EL (cell line): ENCODE measurements at regions not wholly inside any gene's neighbourhood (a gene's known extent, or its start where the extent isn't known, plus 50 kb on each side); places are given as distances from the start of the nearest gene placed in this dataset.

Experiments
- DNase-seq: peaks from one replicate; pipeline ENCODE4 v3.0.0-alpha.2; 2016

DNA sequence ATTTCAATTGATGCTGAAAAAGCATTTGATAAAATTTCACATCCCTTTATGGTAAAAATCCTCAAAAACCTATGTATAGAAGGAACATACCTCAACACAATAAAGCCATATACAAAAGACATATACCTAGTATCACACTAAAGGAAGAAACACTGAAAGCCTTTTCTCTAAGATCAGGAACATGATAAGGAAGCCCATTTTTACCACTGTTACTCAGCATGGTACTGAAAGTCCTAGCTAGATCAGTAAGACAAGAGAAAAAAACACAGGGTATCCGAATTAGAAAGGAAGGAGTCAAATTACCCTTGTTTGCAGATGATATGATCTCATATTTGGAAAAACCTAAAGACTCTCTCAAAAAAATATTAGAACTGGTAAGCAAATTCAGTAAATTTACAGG lies 350.2 kb upstream of the PDE4D start:
- DNase-seq = no peak

DNA sequence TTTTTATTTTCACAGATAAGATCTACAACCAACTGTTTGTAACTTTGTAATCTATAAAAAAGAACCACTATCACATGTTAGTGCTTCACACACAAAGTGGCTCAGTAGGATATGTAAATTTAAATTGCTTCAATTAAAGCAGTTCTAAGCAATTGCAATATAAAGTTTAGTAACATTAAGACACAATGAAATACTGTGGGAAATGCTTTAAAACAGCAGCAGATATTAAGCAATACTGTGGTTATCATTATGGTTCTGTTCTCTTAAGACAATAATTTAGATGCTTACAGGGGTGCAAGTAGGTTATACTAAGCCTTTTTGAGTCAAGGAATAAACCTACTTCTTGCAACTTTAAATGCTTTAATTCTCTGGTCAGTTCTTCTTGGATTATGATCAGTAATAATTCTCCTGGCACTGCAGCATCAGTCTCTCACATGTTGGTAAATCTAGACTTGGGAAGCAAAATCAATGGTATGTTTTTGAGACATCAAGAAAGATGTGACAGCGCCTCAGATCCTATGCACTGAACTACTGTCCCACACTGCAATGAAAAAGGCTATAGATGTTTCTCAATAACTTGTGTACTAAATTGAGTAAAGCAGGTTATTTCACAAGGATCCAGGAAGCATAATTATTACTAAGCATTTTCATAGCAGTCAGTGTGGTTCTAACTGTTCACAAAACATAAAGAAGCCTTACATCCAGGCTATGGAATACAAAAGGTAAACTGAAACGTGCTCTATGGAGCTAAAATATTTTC lies 338.7 kb upstream of the PDE4D start:
- no peak for DNase-seq

DNA sequence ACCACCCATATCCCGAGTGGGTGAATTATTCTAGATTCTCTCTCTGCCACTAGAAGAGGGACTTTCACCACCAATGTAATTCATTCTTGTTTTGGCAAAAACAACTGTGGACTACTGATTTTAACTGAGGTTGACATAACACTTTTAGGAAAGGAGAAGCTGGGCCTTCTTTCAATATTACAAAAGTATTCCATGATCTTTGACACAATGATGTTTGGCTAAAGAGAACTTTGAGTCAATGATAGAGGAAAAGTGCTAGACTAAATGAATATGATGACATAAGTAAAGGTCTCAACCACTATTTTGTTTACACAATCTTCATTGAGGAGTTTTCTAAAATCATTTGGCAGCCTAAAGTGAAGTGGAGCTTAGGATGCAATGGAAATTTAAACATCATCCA lies 336.9 kb upstream of the PDE4D start:
- DNase-seq = no peak

DNA sequence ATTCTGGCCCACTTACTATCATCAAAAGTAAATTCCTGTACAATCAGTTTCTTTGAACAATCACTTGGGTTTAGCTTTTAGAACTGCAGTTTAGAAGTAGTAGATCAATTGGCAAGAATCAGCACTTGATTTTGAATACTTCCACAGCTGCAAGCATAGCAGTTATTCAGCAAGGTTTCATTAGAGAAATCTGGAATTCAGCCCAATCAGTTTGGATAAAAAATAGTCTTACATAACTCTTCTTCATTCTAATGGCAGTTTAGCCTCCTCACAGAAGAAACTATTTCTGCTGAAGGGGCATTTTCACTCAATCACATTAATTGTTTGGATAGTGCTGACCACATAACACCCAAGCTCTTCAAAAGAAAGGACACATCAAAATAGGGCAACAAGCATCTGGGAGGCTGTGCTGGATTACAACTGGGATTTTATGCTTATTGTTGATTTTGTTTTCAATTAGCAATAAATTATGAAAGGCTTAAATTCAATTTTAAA lies 336.2 kb upstream of the PDE4D start:
- DNase-seq = no peak

DNA sequence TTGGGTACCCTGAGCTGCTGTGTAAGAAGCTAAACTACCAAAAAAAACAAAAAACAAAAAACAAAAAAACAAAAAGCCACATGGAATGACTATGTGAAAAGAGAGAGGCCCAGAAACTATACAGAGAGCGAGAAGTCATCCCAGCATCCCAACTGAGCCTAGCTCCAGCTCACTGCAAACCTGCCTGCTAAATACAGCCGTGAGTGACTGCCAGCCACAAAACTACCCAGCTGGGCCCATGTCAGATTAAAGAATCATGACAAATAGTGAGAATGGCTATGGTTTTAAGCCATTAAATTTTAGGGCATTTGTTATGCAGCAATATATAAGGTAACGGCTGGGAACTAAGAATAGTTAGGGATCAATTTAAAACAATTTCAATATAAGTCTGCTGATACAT lies 335.1 kb upstream of the PDE4D start:
- no peak for DNase-seq

DNA sequence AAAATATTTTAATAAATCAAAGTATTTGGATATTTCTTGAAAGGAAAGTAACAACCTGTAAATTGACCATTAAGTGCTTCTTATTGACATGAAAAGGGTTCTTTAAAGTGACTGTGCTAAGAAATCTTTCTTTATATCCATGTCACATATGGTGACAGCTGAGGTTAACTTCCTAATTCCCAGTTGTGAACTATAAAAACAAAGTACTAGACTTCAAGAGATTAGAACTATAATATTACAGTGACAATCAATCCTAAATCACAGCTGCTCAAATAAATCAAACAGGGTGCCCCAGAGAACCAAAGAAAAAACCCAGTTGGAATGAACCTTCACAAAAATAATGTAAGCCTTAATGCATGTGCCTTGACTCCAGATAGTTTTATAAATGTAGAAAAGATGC lies 332.6 kb upstream of the PDE4D start:
- no peak for DNase-seq

DNA sequence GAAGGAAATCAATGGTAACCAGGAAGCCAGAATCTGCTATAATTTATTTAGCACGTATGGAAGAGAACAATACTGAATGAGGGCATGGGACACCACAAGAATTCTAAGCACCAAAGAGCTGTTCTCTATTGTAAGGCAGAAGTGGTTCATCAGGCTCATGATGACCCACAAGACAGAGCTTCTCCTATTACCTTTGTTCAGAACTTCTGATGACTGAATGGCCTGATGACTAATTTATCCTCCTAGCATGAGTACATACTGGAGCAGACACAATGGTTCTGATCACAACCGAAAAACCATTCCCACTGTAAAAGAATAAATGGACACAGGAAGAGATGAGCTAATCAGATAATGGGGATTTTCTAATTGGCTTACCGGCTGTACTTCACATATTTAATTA lies 329.8 kb upstream of the PDE4D start:
- peak; percentile 10 for DNase-seq

DNA sequence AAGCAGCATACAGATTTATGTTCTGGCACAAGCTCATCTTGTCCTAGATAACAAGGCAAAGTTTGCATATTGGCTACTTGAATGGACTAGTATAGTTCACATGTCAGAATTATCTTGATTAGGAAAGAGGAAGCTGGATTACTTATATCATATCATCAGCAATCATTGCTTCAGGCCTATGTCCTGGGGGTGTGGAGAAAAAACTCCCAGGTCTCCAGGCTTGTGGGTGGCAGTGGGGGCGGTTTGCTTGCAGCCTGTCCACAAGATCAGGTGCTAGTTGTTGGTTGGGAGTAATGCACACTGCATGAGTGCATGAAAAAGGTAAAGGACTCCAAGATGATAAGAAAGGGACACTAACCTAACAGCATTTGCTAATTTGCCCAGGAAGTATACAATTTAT lies 326.4 kb upstream of the PDE4D start:
- no peak for DNase-seq

DNA sequence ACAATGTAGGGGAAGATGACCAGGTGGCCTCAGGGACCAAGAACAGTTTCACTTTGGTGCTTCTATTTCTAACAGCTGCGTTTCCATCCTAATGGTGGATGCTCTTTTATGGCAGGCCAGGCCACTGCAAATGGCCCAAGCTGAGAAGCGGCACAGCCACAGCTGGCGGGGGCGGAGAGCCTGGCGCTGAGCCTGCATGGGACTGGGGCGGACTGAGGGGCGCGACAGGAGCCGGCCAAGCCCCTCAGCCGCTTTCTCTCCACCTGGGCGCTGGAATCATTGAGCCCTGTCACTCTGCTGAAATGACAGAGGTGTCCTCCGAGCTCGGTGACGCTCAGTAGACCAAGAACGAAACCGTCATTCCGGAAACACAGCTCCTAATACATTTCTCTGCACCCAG lies 317.3 kb upstream of the PDE4D start:
- peak; percentile 17 for DNase-seq

DNA sequence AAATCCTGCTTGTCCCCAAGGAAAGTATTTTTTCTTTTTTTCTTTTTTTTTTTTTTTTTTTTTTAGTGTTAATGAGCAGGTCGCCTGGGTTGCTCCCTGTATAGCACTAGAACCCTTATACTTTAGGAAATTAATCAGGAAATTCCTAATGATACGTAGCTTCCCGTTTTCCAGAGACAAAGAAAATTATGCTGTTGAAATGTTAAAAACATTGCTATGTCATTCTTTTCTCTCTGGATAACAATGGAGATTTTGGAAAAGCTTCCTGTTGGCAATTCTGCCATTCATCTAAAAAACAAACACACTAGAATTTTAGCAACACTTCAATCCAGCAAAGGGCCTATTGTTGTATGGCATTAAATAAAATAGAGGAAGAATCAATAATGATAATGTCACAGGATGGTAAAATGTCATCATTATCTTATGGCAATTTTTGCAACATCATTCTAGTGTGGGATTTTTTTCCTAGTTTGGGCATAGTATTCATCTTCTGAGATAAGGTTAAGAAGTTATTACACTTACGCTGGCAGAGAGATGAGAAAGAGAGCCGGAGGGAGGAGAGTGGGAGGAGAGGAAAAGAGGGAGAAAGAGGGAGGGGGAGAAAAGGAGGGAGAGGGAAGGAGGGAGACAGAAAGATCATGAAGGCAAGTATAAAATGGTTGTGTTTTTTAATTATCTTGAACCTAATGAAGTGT lies 315.8 kb upstream of the PDE4D start:
- no peak for DNase-seq

DNA sequence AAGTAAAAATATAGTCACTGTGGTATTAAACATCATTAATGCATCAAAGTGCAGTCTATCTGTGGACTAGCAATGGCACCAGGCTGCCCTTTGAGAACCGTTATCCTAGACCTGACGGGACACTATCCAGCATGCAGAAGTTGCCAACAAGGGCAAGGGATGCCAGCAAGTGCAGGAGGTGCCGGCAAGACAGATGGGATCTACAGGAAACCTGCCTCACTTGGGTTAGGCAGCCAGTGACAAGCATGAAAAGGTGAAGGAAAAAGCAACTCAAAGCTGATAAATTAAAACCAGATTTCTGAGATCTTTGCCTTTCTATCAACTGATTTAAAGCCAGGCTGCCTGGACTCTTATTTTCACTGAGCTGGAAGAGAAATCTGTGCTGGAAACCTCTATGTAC lies 315.2 kb upstream of the PDE4D start:
- DNase-seq = no peak

DNA sequence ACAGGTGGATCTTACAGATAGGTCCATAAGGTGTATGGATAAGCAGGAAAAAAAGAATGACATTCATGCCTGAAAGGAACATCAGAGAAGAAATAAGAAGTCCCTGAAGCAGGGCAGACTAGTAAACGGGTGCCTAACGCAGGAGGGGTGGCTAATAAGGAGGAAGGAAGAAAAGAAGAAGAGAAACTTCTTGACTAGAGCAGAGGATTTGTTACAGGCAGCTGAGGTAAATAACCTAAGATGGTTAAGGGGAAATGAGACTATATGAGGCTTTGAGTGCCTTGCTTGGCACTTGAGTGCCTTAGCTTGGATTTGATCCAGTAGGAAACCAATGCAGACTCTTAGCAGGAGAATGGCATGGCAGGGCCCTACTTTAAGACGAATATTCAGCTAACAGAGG lies 313.5 kb upstream of the PDE4D start:
- DNase-seq = no peak

DNA sequence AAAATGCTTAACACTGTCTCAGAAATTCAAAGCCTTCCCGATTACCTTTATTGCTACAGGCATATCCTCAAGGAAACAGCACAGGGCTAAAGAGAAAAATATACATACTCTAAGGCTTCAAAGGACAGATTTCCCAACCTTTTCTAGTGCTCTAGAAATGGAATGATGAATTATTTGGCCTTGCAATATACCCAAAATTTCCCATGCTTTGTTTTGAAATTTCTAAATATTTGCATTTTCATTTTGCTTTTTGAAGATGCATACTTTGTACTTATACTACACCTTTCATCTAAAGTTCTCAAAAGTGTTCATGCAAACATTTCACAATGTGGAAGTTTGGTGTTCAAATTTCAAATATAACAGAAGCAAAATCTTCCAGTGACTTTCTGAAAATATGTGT lies 312.7 kb upstream of the PDE4D start:
- DNase-seq = no peak

DNA sequence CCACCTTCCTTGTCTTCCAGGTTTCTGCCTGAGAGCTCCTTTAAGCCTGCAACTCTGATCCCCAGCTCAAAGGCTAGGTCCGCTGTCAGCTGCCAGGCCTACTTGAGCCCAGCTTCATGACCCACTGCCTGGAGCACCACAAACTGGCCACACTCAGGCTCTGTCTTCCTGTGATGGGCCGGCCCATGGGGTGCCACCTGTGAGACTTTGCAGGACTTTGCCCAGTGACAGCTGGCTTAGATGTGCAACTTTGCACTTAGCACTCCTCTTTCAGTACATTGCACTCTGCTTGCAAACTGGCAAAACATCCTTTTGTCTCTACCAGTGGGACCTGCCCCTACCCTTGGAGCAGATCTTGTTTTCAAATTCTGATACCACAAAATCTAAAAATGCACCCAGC lies 311.5 kb upstream of the PDE4D start:
- no peak for DNase-seq

DNA sequence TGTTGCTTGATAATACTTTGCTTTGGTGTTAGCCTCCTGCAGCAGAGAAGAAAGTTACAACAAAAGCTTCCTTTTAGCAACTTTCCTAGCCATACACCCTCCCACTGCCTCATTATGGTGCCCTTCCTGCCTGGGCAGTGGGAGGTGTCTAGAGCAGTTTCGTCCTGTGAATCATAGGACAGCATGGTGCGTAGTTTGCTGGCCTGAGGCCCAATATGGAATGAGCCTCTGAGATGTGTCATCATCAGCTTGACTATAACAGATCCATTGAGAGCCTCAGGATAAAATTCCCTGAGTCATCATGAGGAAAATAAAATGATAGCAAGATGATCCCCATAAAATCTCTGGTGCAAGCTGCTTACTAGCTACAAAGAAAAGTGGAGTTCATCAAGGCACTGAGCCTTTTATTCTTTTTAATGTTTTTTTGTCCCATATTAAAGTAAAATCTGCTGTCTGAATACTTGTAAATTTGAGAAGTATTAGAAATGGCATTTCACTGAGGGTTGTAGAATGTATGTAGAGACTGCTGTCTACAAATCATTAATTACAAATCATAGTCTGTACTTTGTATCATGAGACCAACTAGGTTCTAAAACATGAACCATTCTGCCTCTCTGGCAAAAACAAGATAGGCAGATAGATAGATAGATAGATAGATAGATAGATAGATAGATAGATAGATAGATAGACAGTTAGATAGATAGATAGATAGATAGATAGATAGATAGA lies 303.0 kb upstream of the PDE4D start:
- peak; percentile 99 for DNase-seq

DNA sequence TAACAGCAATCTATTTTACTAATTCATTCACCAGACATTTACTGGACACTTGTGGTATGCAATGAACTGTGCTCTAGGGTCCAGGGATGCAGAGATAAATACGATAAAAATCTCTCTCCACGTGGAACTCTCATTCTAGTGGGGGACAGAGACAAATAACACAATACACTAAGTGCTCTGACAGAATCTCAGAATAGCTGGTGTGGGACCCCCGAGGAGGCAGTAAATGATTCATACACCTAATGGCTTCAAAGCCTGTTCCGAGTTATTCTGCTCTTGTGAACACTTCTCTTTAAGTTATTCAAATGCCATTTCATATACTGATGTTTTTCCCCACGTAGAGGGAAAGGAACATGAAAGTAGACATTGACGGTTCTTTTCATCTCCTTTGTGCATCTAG lies 302.0 kb upstream of the PDE4D start:
- no peak for DNase-seq

DNA sequence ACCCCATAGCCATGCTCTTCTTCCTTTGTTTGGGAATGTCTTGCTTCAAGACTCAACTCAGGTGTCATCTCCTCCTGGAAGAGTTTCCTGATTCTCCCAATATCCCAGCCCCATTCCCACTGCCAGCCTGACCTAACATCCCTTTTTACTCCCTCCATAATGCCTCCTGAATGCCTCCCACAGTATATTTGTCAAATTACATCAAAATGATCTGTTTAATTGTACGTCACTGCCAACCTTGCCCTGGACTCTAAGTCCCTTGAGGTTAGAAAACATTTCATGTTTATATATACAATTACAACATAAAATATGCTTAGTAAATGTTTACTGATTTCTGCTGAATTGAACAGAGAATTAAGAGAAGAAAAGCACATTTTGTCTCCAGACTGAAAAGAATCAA lies 301.6 kb upstream of the PDE4D start:
- no peak for DNase-seq

DNA sequence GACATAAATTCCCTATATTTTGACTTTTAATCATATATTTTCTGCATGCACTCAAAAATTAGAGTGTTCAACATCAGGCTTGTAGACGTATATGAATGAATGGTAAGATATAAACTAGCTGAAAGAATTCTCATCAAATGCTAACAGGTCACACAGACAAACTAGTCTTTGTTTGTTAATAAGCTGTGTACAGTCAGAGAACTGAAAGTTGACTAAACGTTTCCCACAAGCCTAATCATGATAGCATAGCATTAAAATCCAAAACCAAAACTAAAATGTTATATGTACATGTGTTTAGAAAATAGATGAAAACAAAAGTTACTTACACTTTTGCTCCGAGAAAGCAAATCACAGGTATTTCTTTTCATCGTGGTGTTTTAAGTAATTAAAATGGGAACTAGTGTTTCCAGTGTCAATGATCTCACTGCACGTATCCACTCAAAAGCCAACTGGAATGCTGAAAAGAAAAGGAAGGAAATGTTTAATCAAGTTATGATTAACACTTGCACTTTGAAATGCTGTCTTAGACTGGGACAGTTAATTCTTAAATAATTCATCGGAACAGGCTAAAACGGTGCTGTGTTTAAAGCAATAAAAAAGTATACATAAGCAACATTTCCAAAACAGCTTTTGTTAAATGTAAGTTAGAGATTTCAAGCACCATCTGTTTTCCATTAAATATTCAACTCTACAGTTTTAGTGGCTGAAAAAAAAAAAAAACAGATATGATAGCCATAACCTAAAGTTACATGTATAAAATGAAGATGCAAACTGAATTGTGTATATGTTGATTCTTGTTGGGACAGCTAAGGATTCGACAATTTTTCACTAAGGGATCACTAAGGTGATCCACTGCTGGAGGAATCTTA lies 291.9 kb upstream of the PDE4D start:
- peak; percentile 4 for DNase-seq

DNA sequence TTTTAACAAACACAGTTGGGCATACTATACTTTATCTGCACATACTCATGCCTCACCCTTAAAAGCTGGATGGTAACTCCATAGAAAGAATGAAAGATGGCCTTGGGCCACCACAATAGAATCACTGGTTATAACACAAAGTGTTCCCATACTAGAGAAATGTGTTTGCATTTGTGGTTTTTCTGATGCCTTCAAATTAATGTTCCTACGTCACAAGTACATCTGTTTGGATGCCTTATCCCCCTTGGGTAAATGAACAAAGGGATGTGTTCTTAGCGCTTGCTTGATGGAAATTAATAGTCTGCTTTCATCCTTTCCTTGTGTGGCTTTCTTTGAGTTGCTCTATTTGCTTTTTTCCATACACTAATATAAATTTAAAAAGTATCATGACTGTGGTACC lies 291.1 kb upstream of the PDE4D start:
- peak; percentile 12 for DNase-seq

DNA sequence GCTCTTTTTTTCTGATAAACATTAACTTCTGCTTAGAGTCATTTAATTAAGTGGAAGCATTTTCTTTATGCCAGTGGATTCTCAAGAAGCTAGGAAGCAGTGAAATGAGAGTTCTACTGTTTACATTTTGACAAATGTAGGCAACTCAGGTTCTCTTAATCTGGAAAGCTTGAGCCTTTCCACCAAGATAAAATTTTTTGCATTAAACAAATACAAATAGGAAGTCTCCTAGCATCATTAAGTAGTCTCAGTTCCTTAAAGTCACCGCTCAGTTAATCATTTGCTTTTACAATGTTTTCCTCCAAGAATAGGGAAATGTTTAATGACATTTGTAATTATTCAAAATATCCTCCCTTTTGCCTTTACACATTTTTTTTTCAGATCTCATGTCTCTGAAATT lies 290.4 kb upstream of the PDE4D start:
- no peak for DNase-seq

DNA sequence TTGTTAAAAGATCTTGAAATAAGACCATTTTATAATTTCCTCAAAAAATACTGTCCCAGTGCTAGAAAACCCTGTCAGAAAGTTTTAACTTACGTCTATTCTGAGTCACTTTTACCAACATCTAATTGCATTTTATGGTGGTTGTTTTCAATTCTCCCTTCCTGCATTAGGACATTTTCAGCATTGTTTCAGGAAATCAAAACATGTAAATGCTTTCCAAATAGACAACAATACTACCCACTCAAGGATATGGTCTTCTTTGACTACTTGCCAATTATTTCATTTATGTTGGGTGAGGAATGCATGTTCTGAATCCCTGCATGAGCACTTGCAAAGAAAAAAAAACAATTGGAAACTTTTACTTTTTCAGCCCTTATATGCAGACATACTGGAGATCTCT lies 284.6 kb upstream of the PDE4D start:
- DNase-seq = peak; percentile 19

DNA sequence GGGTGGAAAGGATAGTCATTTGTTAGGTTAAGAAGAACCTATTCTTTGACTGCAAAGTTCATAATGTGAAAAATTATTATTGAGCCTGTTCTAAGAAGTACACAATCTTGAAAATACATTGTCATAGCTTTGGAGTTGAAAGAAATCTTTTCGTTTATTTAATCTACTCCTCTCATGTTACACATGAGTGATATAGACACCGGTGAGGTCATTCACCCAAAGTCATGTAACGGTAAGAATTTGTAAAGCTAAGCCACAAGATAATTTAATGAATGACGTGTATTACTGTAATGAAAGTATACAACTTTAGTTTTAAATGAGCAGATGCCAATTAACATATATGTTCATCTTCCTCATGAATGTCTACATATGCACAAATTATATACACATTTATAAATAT lies 284.1 kb upstream of the PDE4D start:
- DNase-seq = peak; percentile 22

DNA sequence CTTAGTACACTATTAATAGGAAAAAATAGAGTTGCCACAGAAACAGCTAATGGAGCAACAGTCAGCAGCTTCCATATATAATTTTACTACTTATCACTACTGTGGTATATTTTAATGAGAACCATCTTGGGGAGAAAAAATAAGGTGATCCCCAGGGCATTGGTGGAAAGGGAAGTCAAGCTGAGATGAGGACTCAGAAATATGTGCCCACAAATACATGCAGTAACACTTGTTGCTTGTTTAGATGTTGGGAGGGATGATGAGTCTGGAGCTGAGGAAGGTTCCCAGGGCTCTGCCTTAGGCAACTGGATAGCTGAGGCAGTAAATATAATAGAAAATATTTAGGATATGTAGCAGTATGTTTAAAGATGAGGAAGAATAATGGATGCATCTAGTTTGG lies 280.1 kb upstream of the PDE4D start:
- DNase-seq = no peak
